ENCODE measurements at regions not wholly inside any gene's neighbourhood (a gene's known extent, or its start where the extent isn't known, plus 50 kb on each side); places are given as distances from the start of the nearest gene placed in this dataset.

DNA sequence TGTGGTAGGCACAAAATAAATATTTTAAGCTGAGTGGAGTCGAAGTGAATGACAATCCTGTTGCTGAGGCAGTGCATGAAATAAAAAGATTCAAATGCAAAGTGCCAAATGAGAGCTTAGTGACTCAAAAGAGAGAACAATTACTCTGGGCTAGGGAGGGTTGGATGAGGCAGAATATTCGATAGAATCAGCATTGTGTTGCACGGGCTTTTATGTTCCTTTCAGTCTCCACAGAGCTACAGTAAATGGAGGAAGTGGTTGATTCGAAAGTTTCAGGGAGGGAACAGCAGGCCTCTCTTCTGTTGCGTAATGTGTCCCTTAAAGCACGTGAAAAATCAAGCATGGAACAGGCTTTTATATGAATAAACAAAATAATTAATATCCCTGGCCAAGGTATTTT lies 599.3 kb upstream of the CELF2 start:
- no peak overlapping the region for H3K27ac ChIP-seq
- ATAC-seq (peak in 1 of 2 donors; percentile 68), DNase-seq (no peak)
- no peaks in the 10 kb centered on the region for H3K4me1 ChIP-seq
- H3K36me3 ChIP-seq, result no peaks in the 10 kb centered on the region
- intact Hi-C loops (cut with DNase I), result no loop called here
- no peak overlapping the region for H3K4me3 ChIP-seq
- H3K9me3 ChIP-seq, result no peaks in the 10 kb centered on the region
- H3K27me3 ChIP-seq (ENCODE audit: low read depth), result no peaks in the 10 kb centered on the region
- TF ChIP-seq CTCF (IDR thresholded peaks at IDR 0.05), result no peak

DNA sequence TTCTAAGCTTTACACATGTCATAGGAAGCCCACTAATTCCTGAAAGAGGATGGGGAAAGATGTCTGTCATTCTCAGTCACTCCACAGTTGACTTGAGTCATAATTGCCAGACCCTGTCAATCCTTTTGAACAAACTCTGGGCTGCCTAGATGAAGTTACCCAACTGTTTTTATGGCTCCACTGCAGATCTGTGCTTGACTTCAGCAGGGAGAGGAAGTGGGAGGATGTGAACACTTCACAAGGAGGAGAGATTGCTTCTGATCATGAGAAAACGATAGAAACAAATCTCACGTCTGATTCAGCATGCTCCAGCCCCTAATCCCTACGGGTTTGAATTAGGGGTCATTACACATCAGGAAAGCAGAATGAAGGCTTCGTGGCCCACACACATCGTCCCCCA lies 596.6 kb upstream of the CELF2 start:
- no peaks in the 10 kb centered on the region for H3K36me3 ChIP-seq
- no peaks in the 10 kb centered on the region for H3K4me1 ChIP-seq
- no peak for ATAC-seq
- H3K9me3 ChIP-seq, result no peaks in the 10 kb centered on the region
- intact Hi-C loops (cut with DNase I), result no loop called here
- TF ChIP-seq CTCF (IDR thresholded peaks at IDR 0.05), result no peak
- H3K27me3 ChIP-seq (ENCODE audit: low read depth), result no peaks in the 10 kb centered on the region
- DNase-seq, result no peak
- H3K4me3 ChIP-seq, result no peak overlapping the region
- no peak overlapping the region for H3K27ac ChIP-seq

DNA sequence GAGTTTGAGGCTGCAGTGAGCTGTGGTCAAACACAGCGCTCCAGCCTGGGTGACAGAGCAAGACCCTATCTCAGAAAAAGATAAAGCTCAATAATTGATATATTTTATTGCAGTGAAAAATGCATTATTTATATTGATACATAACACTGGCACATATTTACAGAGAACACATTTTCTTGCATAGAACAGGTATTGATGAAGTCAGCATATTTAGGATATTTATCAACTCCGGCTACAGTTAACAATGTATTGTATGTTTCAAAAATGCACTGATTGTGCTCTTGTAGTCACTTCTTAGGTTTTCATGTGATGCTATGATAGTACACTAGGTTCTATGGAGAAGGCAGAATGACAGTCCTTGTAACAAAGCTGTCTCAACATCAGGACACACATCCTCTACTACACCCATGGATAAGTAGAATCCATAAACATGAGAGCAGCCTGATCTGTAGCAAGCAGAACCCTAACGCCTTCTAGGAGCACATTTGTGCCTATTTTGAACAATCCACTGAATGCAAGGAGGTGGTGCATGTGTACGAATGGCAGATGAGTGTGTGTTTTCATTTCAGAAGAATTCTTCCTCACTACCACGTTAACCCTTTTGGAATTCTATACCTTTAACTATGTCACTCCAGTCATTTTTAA lies 586.1 kb upstream of the CELF2 start:
- no peak for DNase-seq
- TF ChIP-seq CTCF (IDR thresholded peaks at IDR 0.05), result no peak
- Histone ChIP-seq H3K9me3 (no peaks in the 10 kb centered on the region), H3K36me3 (no peaks in the 10 kb centered on the region), H3K4me3 (no peak overlapping the region), H3K4me1 (no peaks in the 10 kb centered on the region), H3K27ac (no peak overlapping the region), H3K27me3 (ENCODE audit: low read depth) (no peaks in the 10 kb centered on the region)
- ATAC-seq, result no peak
- intact Hi-C loops (cut with DNase I), result no loop called here

GRCh38 chr10:10432296-10433035 lies 585.2 kb upstream of the CELF2 start:
- H3K9me3 ChIP-seq, result no peaks in the 10 kb centered on the region
- ATAC-seq, result no peak
- H3K4me1 ChIP-seq, result no peaks in the 10 kb centered on the region
- H3K27me3 ChIP-seq (ENCODE audit: low read depth), result no peaks in the 10 kb centered on the region
- no peak overlapping the region for H3K27ac ChIP-seq
- H3K4me3 ChIP-seq, result no peak overlapping the region
- no peaks in the 10 kb centered on the region for H3K36me3 ChIP-seq
- intact Hi-C loops (cut with DNase I), result no loop called here
- no peak for DNase-seq
- no peak for TF ChIP-seq CTCF (IDR thresholded peaks at IDR 0.05)

DNA sequence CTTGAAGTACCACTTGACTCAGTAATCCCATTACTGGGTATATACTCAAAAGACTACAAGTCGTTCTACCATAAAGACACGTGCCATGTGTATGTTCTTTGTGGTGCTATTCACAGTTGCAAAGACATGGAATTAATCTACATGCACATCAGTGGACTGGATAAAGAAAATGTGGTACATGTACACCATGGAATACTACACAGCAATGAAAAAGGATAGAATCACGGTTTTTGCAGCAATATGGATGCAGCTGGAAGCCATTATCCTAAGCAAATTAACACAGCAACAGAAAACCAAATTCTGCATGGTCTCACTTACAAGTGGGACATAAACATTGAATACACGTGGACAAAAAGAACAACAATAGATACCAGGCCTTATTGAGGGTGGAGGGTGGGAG lies 583.4 kb upstream of the CELF2 start:
- H3K4me1 ChIP-seq, result no peaks in the 10 kb centered on the region
- H3K27me3 ChIP-seq (ENCODE audit: low read depth), result no peaks in the 10 kb centered on the region
- H3K9me3 ChIP-seq, result no peaks in the 10 kb centered on the region
- H3K4me3 ChIP-seq, result no peak overlapping the region
- no peak for TF ChIP-seq CTCF (IDR thresholded peaks at IDR 0.05)
- intact Hi-C loops (cut with DNase I), result no loop called here
- no peaks in the 10 kb centered on the region for H3K36me3 ChIP-seq
- DNase-seq, result no peak
- H3K27ac ChIP-seq, result no peak overlapping the region
- ATAC-seq, result no peak
